ENCODE measurements at regions not wholly inside any gene's neighbourhood (a gene's known extent, or its start where the extent isn't known, plus 50 kb on each side); places are given as distances from the start of the nearest gene placed in this dataset.

- TF ChIP-seq TAF1 (IDR thresholded peaks at IDR 0.05; ENCODE audit: low read depth) (no peak), EP300 (conservative IDR thresholded peaks at IDR 0.05; ENCODE audit: poor library complexity, severe bottlenecking) (no peak), POLR2AphosphoS5 (IDR thresholded peaks at IDR 0.05) (no peak)
- TF ChIP-seq, protein P1, sequence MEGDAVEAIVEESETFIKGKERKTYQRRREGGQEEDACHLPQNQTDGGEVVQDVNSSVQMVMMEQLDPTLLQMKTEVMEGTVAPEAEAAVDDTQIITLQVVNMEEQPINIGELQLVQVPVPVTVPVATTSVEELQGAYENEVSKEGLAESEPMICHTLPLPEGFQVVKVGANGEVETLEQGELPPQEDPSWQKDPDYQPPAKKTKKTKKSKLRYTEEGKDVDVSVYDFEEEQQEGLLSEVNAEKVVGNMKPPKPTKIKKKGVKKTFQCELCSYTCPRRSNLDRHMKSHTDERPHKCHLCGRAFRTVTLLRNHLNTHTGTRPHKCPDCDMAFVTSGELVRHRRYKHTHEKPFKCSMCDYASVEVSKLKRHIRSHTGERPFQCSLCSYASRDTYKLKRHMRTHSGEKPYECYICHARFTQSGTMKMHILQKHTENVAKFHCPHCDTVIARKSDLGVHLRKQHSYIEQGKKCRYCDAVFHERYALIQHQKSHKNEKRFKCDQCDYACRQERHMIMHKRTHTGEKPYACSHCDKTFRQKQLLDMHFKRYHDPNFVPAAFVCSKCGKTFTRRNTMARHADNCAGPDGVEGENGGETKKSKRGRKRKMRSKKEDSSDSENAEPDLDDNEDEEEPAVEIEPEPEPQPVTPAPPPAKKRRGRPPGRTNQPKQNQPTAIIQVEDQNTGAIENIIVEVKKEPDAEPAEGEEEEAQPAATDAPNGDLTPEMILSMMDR (IDR thresholded peaks at IDR 0.05; ENCODE audit: poor library complexity, severe bottlenecking): no peak
Measured at GRCh38 chr1:79507770-79508169, 501.2 kb upstream of the ADGRL4 start.

All from neural cell (in vitro differentiated cells).